ENCODE measurements at regions not wholly inside any gene's neighbourhood (a gene's known extent, or its start where the extent isn't known, plus 50 kb on each side); places are given as distances from the start of the nearest gene placed in this dataset.

DNA sequence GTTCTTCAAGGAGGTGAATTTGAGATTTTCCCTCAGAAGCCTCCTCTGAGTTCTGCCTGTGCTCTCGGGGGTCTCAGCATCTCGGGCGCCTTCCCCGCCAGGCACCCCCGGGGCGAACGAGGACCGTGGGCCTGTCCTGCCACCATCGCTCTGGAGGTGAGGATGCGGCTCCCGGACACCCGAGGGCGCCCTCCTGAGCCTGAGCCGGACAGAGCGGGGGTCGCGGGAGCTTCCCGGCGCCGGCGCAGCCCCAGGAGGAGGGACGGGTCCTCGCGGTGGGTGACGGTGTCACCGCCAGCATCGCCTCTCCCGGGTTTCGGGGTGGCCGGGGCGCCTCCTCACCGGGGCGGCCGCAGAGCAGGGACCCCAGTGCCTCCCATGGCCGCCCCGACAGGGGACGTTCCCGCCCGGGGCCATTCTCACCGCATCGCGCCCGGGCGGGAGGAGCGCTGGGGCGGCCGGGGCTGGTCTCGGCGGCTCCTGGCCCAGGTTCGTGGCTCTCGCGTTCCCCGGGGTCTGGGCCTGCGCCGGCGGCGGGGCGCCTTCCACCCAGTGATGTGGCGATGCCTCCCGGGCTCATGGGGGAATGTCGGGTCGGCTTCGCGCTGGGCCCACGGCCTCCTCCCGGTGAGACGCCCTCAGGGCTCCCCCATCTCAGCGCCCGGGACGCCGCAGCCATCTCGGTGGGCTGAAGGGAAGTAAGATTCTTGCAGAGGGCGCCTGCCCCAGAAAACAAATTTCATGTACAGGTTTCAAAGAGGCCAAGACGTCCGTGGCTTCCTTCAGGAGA is 210.5 kb downstream of the ERMARD start:
- DNase-seq (ENCODE audit: low read depth): no peak
- TF ChIP-seq, protein P1, sequence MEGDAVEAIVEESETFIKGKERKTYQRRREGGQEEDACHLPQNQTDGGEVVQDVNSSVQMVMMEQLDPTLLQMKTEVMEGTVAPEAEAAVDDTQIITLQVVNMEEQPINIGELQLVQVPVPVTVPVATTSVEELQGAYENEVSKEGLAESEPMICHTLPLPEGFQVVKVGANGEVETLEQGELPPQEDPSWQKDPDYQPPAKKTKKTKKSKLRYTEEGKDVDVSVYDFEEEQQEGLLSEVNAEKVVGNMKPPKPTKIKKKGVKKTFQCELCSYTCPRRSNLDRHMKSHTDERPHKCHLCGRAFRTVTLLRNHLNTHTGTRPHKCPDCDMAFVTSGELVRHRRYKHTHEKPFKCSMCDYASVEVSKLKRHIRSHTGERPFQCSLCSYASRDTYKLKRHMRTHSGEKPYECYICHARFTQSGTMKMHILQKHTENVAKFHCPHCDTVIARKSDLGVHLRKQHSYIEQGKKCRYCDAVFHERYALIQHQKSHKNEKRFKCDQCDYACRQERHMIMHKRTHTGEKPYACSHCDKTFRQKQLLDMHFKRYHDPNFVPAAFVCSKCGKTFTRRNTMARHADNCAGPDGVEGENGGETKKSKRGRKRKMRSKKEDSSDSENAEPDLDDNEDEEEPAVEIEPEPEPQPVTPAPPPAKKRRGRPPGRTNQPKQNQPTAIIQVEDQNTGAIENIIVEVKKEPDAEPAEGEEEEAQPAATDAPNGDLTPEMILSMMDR (IDR thresholded peaks at IDR 0.05; ENCODE audit: control insufficient read depth, insufficient read depth, low read depth, low read length, missing control alignments): no peak
- H3K4me3 ChIP-seq (ENCODE audit: control insufficient read depth, low read depth, low read length): no peak overlapping the region

- TF ChIP-seq, protein P1 (IDR thresholded peaks at IDR 0.05; ENCODE audit: control insufficient read depth, insufficient read depth, low read depth, low read length, missing control alignments): no peak
- no peak overlapping the region for H3K4me3 ChIP-seq (ENCODE audit: control insufficient read depth, low read depth, low read length)
- no peak for DNase-seq (ENCODE audit: low read depth)
These were observed 209.6 kb downstream of the ERMARD start for GRCh38 chr6:169960886-169961611.

DNA sequence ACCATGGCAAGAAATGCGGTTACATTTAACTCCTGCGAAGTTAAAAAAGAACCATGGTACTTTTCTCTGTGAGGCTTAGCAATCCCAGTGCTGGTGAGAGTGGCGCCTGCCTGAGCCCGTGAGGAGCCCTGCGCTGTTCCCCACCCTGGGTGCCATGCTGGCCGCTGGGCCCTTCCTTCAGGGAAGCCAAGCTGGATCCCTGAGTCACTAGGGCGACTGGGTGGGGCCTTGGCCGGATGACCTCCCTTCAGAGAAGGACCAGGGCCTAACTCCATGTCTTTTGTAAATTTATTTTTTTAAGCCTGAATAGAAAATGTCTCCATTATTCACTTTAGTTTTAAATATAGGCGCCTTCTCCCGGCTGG is 209.1 kb downstream of the ERMARD start:
- DNase-seq (ENCODE audit: low read depth): no peak
- TF ChIP-seq, protein P1 (IDR thresholded peaks at IDR 0.05; ENCODE audit: control insufficient read depth, insufficient read depth, low read depth, low read length, missing control alignments): no peak
- no peak overlapping the region for H3K4me3 ChIP-seq (ENCODE audit: control insufficient read depth, low read depth, low read length)

DNA sequence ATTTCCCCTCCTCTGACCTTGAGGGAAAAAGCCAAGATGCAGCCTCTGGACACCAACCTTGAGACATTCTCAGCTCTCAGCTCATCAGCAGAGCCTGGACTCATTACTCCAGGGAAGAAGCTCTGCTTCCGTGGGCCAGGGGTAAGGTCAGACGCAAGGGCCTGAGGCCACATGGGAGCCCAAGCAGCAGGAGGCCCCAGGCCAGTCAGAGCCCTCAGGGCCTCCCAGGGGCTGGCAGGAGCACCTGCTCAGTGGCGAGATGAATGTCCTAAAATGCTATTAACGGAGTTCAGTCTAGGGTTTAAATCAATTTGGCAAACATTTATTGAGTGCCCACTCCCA is 208.6 kb downstream of the ERMARD start:
- H3K4me3 ChIP-seq (ENCODE audit: control insufficient read depth, low read depth, low read length): no peak overlapping the region
- no peak for DNase-seq (ENCODE audit: low read depth)
- TF ChIP-seq, protein P1 (IDR thresholded peaks at IDR 0.05; ENCODE audit: control insufficient read depth, insufficient read depth, low read depth, low read length, missing control alignments): no peak

DNA sequence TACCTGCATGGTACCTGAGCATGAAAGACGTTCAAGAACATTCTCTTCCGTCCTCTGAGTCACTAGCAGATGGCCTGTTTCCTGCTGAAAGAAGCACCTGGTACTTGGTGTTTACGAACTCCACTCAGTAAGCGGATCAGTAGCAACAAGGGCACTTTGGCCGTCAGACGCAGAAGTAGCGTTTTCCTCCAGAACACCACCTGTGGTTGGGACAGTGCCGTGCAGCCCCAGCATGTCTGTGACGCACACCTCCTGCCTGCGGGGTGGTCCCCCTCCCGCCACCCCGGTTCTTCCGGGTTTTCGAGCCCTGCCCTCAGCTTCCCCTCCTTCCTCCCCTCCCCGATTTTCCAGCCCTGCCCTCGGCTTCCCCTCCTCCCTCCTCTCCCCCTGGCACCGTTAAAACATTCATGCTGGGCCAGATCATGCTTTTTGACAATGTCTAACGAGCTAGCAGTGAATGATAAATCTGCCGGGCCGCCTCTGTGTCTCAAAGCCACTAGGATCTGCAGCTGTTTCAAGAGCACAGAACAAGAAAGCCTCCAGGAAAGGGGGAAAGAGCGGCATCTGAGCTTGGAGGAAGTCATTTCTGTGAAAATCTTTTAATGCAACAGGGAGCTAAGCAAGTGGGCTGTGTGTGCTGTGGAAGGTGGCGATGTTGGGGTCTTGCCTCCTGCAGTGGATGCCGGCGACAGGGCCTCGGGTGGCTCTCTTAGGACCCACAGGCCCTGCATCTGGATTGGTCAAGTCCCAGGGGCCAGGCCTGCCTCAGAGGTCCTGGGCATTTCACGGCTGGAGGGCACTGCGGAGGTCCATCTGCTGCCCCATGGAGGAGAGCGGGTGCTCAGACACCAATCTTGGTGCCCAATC is 207.9 kb downstream of the ERMARD start:
- no peak overlapping the region for H3K4me3 ChIP-seq (ENCODE audit: control insufficient read depth, low read depth, low read length)
- no peak for DNase-seq (ENCODE audit: low read depth)
- TF ChIP-seq, protein P1 (IDR thresholded peaks at IDR 0.05; ENCODE audit: control insufficient read depth, insufficient read depth, low read depth, low read length, missing control alignments): no peak

GRCh38 chr6:169958510-169958909 is 207.1 kb downstream of the ERMARD start:
- no peak overlapping the region for H3K4me3 ChIP-seq (ENCODE audit: control insufficient read depth, low read depth, low read length)
- TF ChIP-seq, protein P1 (IDR thresholded peaks at IDR 0.05; ENCODE audit: control insufficient read depth, insufficient read depth, low read depth, low read length, missing control alignments): no peak
- no peak for DNase-seq (ENCODE audit: low read depth)
